IPS-15b (cell line): ENCODE measurements at regions not wholly inside any gene's neighbourhood (a gene's known extent, or its start where the extent isn't known, plus 50 kb on each side); places are given as distances from the start of the nearest gene placed in this dataset.

Experiments
- H3K27me3 ChIP-seq: one replicate; pipeline ENCODE4 v1.6.1; 2013; ENCODE audit warnings: low read length; ENCODE audit not compliant: control insufficient read depth, insufficient read depth
- H3K36me3 ChIP-seq: one replicate; pipeline ENCODE4 v1.6.1; 2013; ENCODE audit warnings: low read length; ENCODE audit not compliant: control insufficient read depth, insufficient read depth
- H3K4me1 ChIP-seq: one replicate; pipeline ENCODE4 v1.6.1; 2013; ENCODE audit warnings: mild to moderate bottlenecking, low read length; ENCODE audit not compliant: control insufficient read depth, insufficient read depth
- H3K4me3 ChIP-seq: one replicate; pipeline ENCODE4 v1.5.1; 2013; ENCODE audit warnings: low read depth, low read length
- H3K9ac ChIP-seq: one replicate; pipeline ENCODE4 v1.6.1; 2013; ENCODE audit warnings: low read depth, mild to moderate bottlenecking, low read length
- H3K9me3 ChIP-seq: one replicate; pipeline ENCODE4 v1.6.1; 2013; ENCODE audit warnings: mild to moderate bottlenecking, low read length; ENCODE audit not compliant: control insufficient read depth, insufficient read depth

GRCh38 chr2:22822835-22823234 is 562.1 kb upstream of the KLHL29 start:
- Histone ChIP-seq H3K27me3 (no peaks in the 10 kb centered on the region), H3K36me3 (no peaks in the 10 kb centered on the region), H3K4me3 (no peak overlapping the region), H3K4me1 (no peaks in the 10 kb centered on the region), H3K9me3 (no peaks in the 10 kb centered on the region), H3K9ac (no peak overlapping the region)

- Histone ChIP-seq H3K9ac (no peak overlapping the region), H3K27me3 (no peaks in the 10 kb centered on the region), H3K4me1 (no peaks in the 10 kb centered on the region), H3K9me3 (no peaks in the 10 kb centered on the region), H3K36me3 (no peaks in the 10 kb centered on the region), H3K4me3 (no peak overlapping the region)
Observed at GRCh38 chr2:22824618-22825017, 560.4 kb upstream of the KLHL29 start.

- H3K36me3 ChIP-seq = no peaks in the 10 kb centered on the region
- H3K4me3 ChIP-seq = no peak overlapping the region
- H3K27me3 ChIP-seq = no peaks in the 10 kb centered on the region
- no peaks in the 10 kb centered on the region for H3K9me3 ChIP-seq
- no peak overlapping the region for H3K9ac ChIP-seq
- no peaks in the 10 kb centered on the region for H3K4me1 ChIP-seq
Observed at GRCh38 chr2:22826703-22827102, 558.3 kb upstream of the KLHL29 start.

- H3K36me3 ChIP-seq = no peaks in the 10 kb centered on the region
- H3K9me3 ChIP-seq = no peaks in the 10 kb centered on the region
Observed at GRCh38 chr2:22829791-22830190, 555.2 kb upstream of the KLHL29 start.

GRCh38 chr2:22832196-22832595 is 552.8 kb upstream of the KLHL29 start:
- no peak overlapping the region for H3K4me3 ChIP-seq
- no peak overlapping the region for H3K9ac ChIP-seq
- H3K4me1 ChIP-seq = no peaks in the 10 kb centered on the region
- no peaks in the 10 kb centered on the region for H3K9me3 ChIP-seq
- no peaks in the 10 kb centered on the region for H3K36me3 ChIP-seq
- H3K27me3 ChIP-seq = no peaks in the 10 kb centered on the region

More at GRCh38 chr2:22829791-22830190, 555.2 kb upstream of the KLHL29 start:
- Histone ChIP-seq H3K4me3 (no peak overlapping the region), H3K9ac (no peak overlapping the region), H3K27me3 (no peaks in the 10 kb centered on the region), H3K4me1 (no peaks in the 10 kb centered on the region)

GRCh38 chr2:22838461-22838860 is 546.5 kb upstream of the KLHL29 start:
- Histone ChIP-seq H3K36me3 (no peaks in the 10 kb centered on the region), H3K4me3 (no peak overlapping the region), H3K9ac (no peak overlapping the region), H3K4me1 (no peaks in the 10 kb centered on the region), H3K27me3 (no peaks in the 10 kb centered on the region), H3K9me3 (no peaks in the 10 kb centered on the region)

- Histone ChIP-seq H3K9ac (no peak overlapping the region), H3K9me3 (no peaks in the 10 kb centered on the region), H3K4me1 (no peaks in the 10 kb centered on the region), H3K4me3 (no peak overlapping the region), H3K27me3 (no peaks in the 10 kb centered on the region), H3K36me3 (no peaks in the 10 kb centered on the region)
Observed at GRCh38 chr2:22842205-22842869, 542.6 kb upstream of the KLHL29 start.

- no peak overlapping the region for H3K4me3 ChIP-seq
- H3K36me3 ChIP-seq = no peaks in the 10 kb centered on the region
- no peak overlapping the region for H3K9ac ChIP-seq
- no peaks in the 10 kb centered on the region for H3K9me3 ChIP-seq
- H3K27me3 ChIP-seq = no peaks in the 10 kb centered on the region
- H3K4me1 ChIP-seq = no peaks in the 10 kb centered on the region
Observed at GRCh38 chr2:22843919-22844537, 541.0 kb upstream of the KLHL29 start.

- H3K4me3 ChIP-seq = no peak overlapping the region
- no peak overlapping the region for H3K9ac ChIP-seq
- no peaks in the 10 kb centered on the region for H3K27me3 ChIP-seq
- no peaks in the 10 kb centered on the region for H3K9me3 ChIP-seq
- no peaks in the 10 kb centered on the region for H3K36me3 ChIP-seq
- H3K4me1 ChIP-seq = no peaks in the 10 kb centered on the region
Observed at GRCh38 chr2:22850310-22850709, 534.7 kb upstream of the KLHL29 start.

GRCh38 chr2:22854588-22854987 is 530.4 kb upstream of the KLHL29 start:
- Histone ChIP-seq H3K9ac (no peak overlapping the region), H3K9me3 (no peaks in the 10 kb centered on the region), H3K4me1 (no peaks in the 10 kb centered on the region)

GRCh38 chr2:22855081-22855480 is 529.9 kb upstream of the KLHL29 start:
- no peaks in the 10 kb centered on the region for H3K9me3 ChIP-seq
- H3K4me1 ChIP-seq = no peaks in the 10 kb centered on the region
- H3K27me3 ChIP-seq = no peaks in the 10 kb centered on the region
- no peak overlapping the region for H3K9ac ChIP-seq
- H3K36me3 ChIP-seq = no peaks in the 10 kb centered on the region
- H3K4me3 ChIP-seq = no peak overlapping the region

More at GRCh38 chr2:22854588-22854987, 530.4 kb upstream of the KLHL29 start:
- Histone ChIP-seq H3K27me3 (no peaks in the 10 kb centered on the region), H3K4me3 (no peak overlapping the region), H3K36me3 (no peaks in the 10 kb centered on the region)

- Histone ChIP-seq H3K4me3 (no peak overlapping the region), H3K4me1 (no peaks in the 10 kb centered on the region), H3K9ac (no peak overlapping the region), H3K36me3 (no peaks in the 10 kb centered on the region), H3K9me3 (no peaks in the 10 kb centered on the region), H3K27me3 (no peaks in the 10 kb centered on the region)
Observed at GRCh38 chr2:22855761-22856184, 529.2 kb upstream of the KLHL29 start.
